ENCODE measurements at regions not wholly inside any gene's neighbourhood (a gene's known extent, or its start where the extent isn't known, plus 50 kb on each side); places are given as distances from the start of the nearest gene placed in this dataset.

DNA sequence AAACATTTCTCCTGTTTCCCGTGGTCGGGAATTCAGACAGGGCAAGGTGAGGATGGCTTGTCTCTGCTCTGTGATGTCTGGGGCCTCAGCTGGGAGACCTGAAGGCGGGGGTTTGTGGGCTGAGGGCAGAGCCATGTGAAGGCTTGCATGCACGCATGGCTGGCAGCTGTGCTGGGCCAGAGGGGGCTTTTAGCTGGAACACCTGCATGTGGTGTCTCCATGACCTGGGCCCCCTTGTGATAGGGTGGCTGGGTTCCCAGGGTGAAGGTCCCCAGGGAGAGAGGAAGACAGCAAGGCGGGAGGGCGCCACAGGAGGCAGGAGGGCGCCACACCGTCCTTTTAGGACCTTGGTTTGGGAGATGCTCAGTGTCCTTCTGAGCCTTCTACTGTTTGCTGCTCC, 101.6 kb upstream of the PRR23E start:
- Mint-ChIP-seq H3K27me3 (ENCODE audit: low read depth) (peaks cover 7% of the 10 kb centered on the region), H3K36me3 (ENCODE audit: insufficient read depth in 1 of 3, low read depth in 3 of 3) (peaks cover 0 to 16% (median 3%) of the 10 kb centered on the region in 3 experiments; a peak in 5 of 7 replicates), H3K9me3 (peaks cover 6 to 16% of the 10 kb centered on the region in 2 experiments; a peak in 4 of 5 replicates), H3K27ac (no peak overlapping the region), H3K4me3 (no peak overlapping the region), H3K4me1 (peaks cover 0 to 18% of the 10 kb centered on the region in 2 experiments; a peak in 3 of 4 replicates)
- DNase-seq = no peak
- no peak overlapping the region for H2AK5ac ChIP-seq (ENCODE audit: insufficient read length, low read length)
- no peak overlapping the region for H2AFZ ChIP-seq (ENCODE audit: low read length)
- H2BK12ac ChIP-seq (ENCODE audit: insufficient read length, low read depth, low read length) = no peak overlapping the region
- no peak overlapping the region for H4K91ac ChIP-seq (ENCODE audit: insufficient read length, low read depth, low read length)
- H2BK15ac ChIP-seq (ENCODE audit: low read depth, low read length) = no peak overlapping the region
- H3K4ac ChIP-seq (ENCODE audit: low read depth, low read length) = no peak overlapping the region
- no peak overlapping the region for H4K5ac ChIP-seq (ENCODE audit: insufficient read length, low read depth, low read length)
- no peaks in the 10 kb centered on the region for H3K23me2 ChIP-seq (ENCODE audit: insufficient read length, low read depth, low read length, poor library complexity, severe bottlenecking)
- H3K9ac ChIP-seq (ENCODE audit: extremely low read depth, insufficient read length, low read length) = no peak overlapping the region
- H2BK20ac ChIP-seq (ENCODE audit: low read depth, low read length, poor library complexity, severe bottlenecking) = no peak overlapping the region
- no peak overlapping the region for H3T11ph ChIP-seq (ENCODE audit: low read length)
- H2BK120ac ChIP-seq (ENCODE audit: low read depth, low read length, poor library complexity, severe bottlenecking) = no peak overlapping the region
- no peak overlapping the region for H3K4me2 ChIP-seq (ENCODE audit: insufficient read depth, insufficient read length, low read length)
- H2BK5ac ChIP-seq (ENCODE audit: insufficient read length, low read length) = no peak overlapping the region
- no CpG with 5 or more reads among the region's 8 CpGs for WGBS (ENCODE audit: extremely low coverage, insufficient read length, low lambda C conversion rate)
- H3K56ac ChIP-seq (ENCODE audit: insufficient read length, low read depth, low read length) = no peak overlapping the region
- H3K23ac ChIP-seq (ENCODE audit: insufficient read length, low read depth, low read length) = no peak overlapping the region
- no peak overlapping the region for H3K18ac ChIP-seq (ENCODE audit: insufficient read length, low read depth, low read length)
- TF ChIP-seq, protein P1, sequence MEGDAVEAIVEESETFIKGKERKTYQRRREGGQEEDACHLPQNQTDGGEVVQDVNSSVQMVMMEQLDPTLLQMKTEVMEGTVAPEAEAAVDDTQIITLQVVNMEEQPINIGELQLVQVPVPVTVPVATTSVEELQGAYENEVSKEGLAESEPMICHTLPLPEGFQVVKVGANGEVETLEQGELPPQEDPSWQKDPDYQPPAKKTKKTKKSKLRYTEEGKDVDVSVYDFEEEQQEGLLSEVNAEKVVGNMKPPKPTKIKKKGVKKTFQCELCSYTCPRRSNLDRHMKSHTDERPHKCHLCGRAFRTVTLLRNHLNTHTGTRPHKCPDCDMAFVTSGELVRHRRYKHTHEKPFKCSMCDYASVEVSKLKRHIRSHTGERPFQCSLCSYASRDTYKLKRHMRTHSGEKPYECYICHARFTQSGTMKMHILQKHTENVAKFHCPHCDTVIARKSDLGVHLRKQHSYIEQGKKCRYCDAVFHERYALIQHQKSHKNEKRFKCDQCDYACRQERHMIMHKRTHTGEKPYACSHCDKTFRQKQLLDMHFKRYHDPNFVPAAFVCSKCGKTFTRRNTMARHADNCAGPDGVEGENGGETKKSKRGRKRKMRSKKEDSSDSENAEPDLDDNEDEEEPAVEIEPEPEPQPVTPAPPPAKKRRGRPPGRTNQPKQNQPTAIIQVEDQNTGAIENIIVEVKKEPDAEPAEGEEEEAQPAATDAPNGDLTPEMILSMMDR (conservative IDR thresholded peaks at IDR 0.05) = no peak
- H3K9me3 ChIP-seq (ENCODE audit: control insufficient read depth, low read depth, low read length) = no peaks in the 10 kb centered on the region
- H3K14ac ChIP-seq (ENCODE audit: insufficient read depth, low read length) = no peak overlapping the region; the same call in 1 of the 2 replicates
- no peaks in the 10 kb centered on the region for H3K79me1 ChIP-seq (ENCODE audit: insufficient read depth, low read depth, low read length, poor library complexity, severe bottlenecking)
- no peak overlapping the region for H3K27ac ChIP-seq (ENCODE audit: insufficient read length, low read depth, low read length)
- no peaks in the 10 kb centered on the region for H3K79me2 ChIP-seq (ENCODE audit: insufficient read depth, low read length)
- no peak overlapping the region for H4K8ac ChIP-seq (replicated peaks; ENCODE audit: insufficient read length, low read depth, low read length)
- H4K20me1 ChIP-seq (ENCODE audit: control insufficient read depth, insufficient read depth, insufficient read length) = no peaks in the 10 kb centered on the region
- no peaks in the 10 kb centered on the region for H3K27me3 ChIP-seq (ENCODE audit: insufficient read depth, low read length)
- no peaks in the 10 kb centered on the region for H3K4me1 ChIP-seq (ENCODE audit: insufficient read depth, low read length)

All from H9 (cell line).